Neural progenitor cell (in vitro differentiated cells): ENCODE measurements at regions not wholly inside any gene's neighbourhood (a gene's known extent, or its start where the extent isn't known, plus 50 kb on each side); places are given as distances from the start of the nearest gene placed in this dataset.

Experiments
- DNase-seq: peaks from one replicate; pipeline ENCODE4 v3.0.0-alpha.2; 2016; ENCODE audit warnings: low spot score
- H2AFZ ChIP-seq: fragments of 200-600 bp; sonication (generic); replicated peaks from 2 replicates; pipeline ENCODE4 v1.6.1; 2016; ENCODE audit warnings: antibody characterized with exemption
- H3F3A ChIP-seq: fragments of 200-600 bp; sonication (generic); 2 replicates; pipeline ENCODE4 v1.6.1; 2016; ENCODE audit warnings: antibody characterized with exemption, low read depth
- H3K27ac ChIP-seq: fragments of 200-600 bp; sonication (generic); 2 replicates; pipeline ENCODE4 v1.5.1; 2016; ENCODE audit warnings: mild to moderate bottlenecking
- H3K27me3 ChIP-seq: fragments of 200-600 bp; sonication (generic); 2 replicates; pipeline ENCODE4 v1.6.1; 2016; ENCODE audit warnings: mild to moderate bottlenecking, moderate library complexity
- H3K36me3 ChIP-seq: fragments of 200-600 bp; sonication (generic); 2 replicates; pipeline ENCODE4 v1.5.1; 2016
- H3K4me1 ChIP-seq: fragments of 200-600 bp; sonication (generic); 2 replicates; pipeline ENCODE4 v1.6.1; 2016; ENCODE audit warnings: mixed run types
- H3K4me2 ChIP-seq: fragments of 200-600 bp; sonication (generic); 2 replicates; pipeline ENCODE4 v1.6.1; 2016
- H3K4me3 ChIP-seq: fragments of 200-600 bp; sonication (generic); 2 replicates; pipeline ENCODE4 v1.5.1; 2016
- H3K79me2 ChIP-seq: fragments of 200-600 bp; sonication (generic); 2 replicates; pipeline ENCODE4 v1.6.1; 2016; ENCODE audit warnings: low read depth
- H3K9ac ChIP-seq: fragments of 200-600 bp; sonication (generic); 2 replicates; pipeline ENCODE4 v1.6.1; 2016
- H3K9me3 ChIP-seq: fragments of 200-600 bp; sonication (generic); 2 replicates; pipeline ENCODE4 v1.5.1; 2016; ENCODE audit warnings: low read depth
- H4K20me1 ChIP-seq: fragments of 200-600 bp; sonication (generic); 2 replicates; pipeline ENCODE4 v1.6.1; 2016; ENCODE audit warnings: low read depth
- H3K27ac Mint-ChIP-seq: 3 replicates; pipeline ENCODE4 v1.8.0; 2021; ENCODE audit warnings: mixed read lengths
- H3K27me3 Mint-ChIP-seq: 2 replicates; pipeline ENCODE4 v1.8.0; 2022; ENCODE audit warnings: low read depth, mild to moderate bottlenecking, inconsistent platforms, moderate library complexity, mixed read lengths; ENCODE audit not compliant: insufficient read depth
- H3K36me3 Mint-ChIP-seq: 3 replicates; pipeline ENCODE4 v1.8.0; 2021; ENCODE audit warnings: mixed read lengths
- H3K4me1 Mint-ChIP-seq: 3 replicates; pipeline ENCODE4 v1.8.0; 2021; ENCODE audit warnings: mixed read lengths
- H3K4me3 Mint-ChIP-seq: 3 replicates; pipeline ENCODE4 v1.8.0; 2021; ENCODE audit warnings: mild to moderate bottlenecking, moderate library complexity, mixed read lengths
- H3K9me3 Mint-ChIP-seq: 3 replicates; pipeline ENCODE4 v1.8.0; 2020; ENCODE audit warnings: mixed read lengths
- CTCF ChIP-seq: fragments of 200-600 bp; sonication (generic); IDR thresholded peaks from 2 replicates; pipeline ENCODE4 v1.5.1; 2017; ENCODE audit warnings: antibody characterized with exemption, mild to moderate bottlenecking
- EZH2 ChIP-seq: fragments of 200-600 bp; sonication (generic); IDR thresholded peaks from 2 replicates; pipeline ENCODE4 v1.6.1; 2017; ENCODE audit warnings: antibody characterized with exemption, mild to moderate bottlenecking, moderate library complexity
- EZH2phosphoT487 ChIP-seq: fragments of 200-600 bp; sonication (generic); IDR thresholded peaks from 2 replicates; pipeline ENCODE4 v1.6.1; 2017; ENCODE audit warnings: antibody characterized with exemption

GRCh38 chr2:219724628-219725027, 97.2 kb downstream of the SLC4A3 start:
- Histone ChIP-seq H3K27me3 (no peaks in the 10 kb centered on the region), H3K79me2 (no peaks in the 10 kb centered on the region), H4K20me1 (no peaks in the 10 kb centered on the region), H3K27ac (no peak overlapping the region), H3K9ac (no peak overlapping the region), H3K4me3 (no peak overlapping the region), H3F3A (no peaks in the 10 kb centered on the region), H2AFZ (peak overlapping the region; percentile 27), H3K4me2 (no peak overlapping the region), H3K9me3 (no peaks in the 10 kb centered on the region), H3K36me3 (no peaks in the 10 kb centered on the region), H3K4me1 (peaks cover 5% of the 10 kb centered on the region)
- DNase-seq = no peak
- peaks cover 8% of the 10 kb centered on the region for H3K4me1 Mint-ChIP-seq
- TF ChIP-seq CTCF (no peak), EZH2phosphoT487 (no peak), EZH2 (no peak)
- H3K27ac Mint-ChIP-seq = no peak overlapping the region
- H3K9me3 Mint-ChIP-seq = peaks cover under 1% of the 10 kb centered on the region
- H3K4me3 Mint-ChIP-seq = no peak overlapping the region
- no peaks in the 10 kb centered on the region for H3K36me3 Mint-ChIP-seq
- H3K27me3 Mint-ChIP-seq = peaks cover 2% of the 10 kb centered on the region

- Histone ChIP-seq H3K27ac (no peak overlapping the region), H3F3A (no peaks in the 10 kb centered on the region), H3K4me1 (peaks cover 5% of the 10 kb centered on the region), H3K9ac (no peak overlapping the region), H3K36me3 (no peaks in the 10 kb centered on the region), H3K79me2 (no peaks in the 10 kb centered on the region), H2AFZ (no peak overlapping the region), H3K4me3 (no peak overlapping the region), H4K20me1 (no peaks in the 10 kb centered on the region), H3K9me3 (no peaks in the 10 kb centered on the region), H3K4me2 (no peak overlapping the region), H3K27me3 (no peaks in the 10 kb centered on the region)
- peaks cover 2% of the 10 kb centered on the region for H3K9me3 Mint-ChIP-seq
- no peak for TF ChIP-seq EZH2
- TF ChIP-seq CTCF = peak; percentile 51
- no peak for TF ChIP-seq EZH2phosphoT487
- peaks cover 8% of the 10 kb centered on the region for H3K4me1 Mint-ChIP-seq
- H3K27me3 Mint-ChIP-seq = peaks cover 2% of the 10 kb centered on the region
- H3K4me3 Mint-ChIP-seq = no peak overlapping the region
- H3K27ac Mint-ChIP-seq = no peak overlapping the region
- DNase-seq = peak; percentile 42
- no peaks in the 10 kb centered on the region for H3K36me3 Mint-ChIP-seq
Observed at GRCh38 chr2:219726916-219727315, 99.5 kb downstream of the SLC4A3 start.

- Histone ChIP-seq H4K20me1 (no peaks in the 10 kb centered on the region), H3K4me3 (no peak overlapping the region), H3K27ac (no peak overlapping the region), H3K4me2 (no peak overlapping the region), H2AFZ (no peak overlapping the region), H3K79me2 (no peaks in the 10 kb centered on the region), H3F3A (no peaks in the 10 kb centered on the region), H3K36me3 (no peaks in the 10 kb centered on the region), H3K4me1 (peaks cover 5% of the 10 kb centered on the region), H3K9ac (no peak overlapping the region), H3K27me3 (no peaks in the 10 kb centered on the region), H3K9me3 (no peaks in the 10 kb centered on the region)
- H3K4me3 Mint-ChIP-seq = no peak overlapping the region
- peaks cover 2% of the 10 kb centered on the region for H3K9me3 Mint-ChIP-seq
- H3K4me1 Mint-ChIP-seq = peaks cover 8% of the 10 kb centered on the region
- no peak overlapping the region for H3K27ac Mint-ChIP-seq
- no peak for DNase-seq
- no peaks in the 10 kb centered on the region for H3K36me3 Mint-ChIP-seq
- peaks cover 2% of the 10 kb centered on the region for H3K27me3 Mint-ChIP-seq
- TF ChIP-seq CTCF = no peak
- TF ChIP-seq EZH2 = no peak
- TF ChIP-seq EZH2phosphoT487 = no peak
Observed at GRCh38 chr2:219727771-219728429, 100.5 kb downstream of the SLC4A3 start.
